ENCODE measurements at regions not wholly inside any gene's neighbourhood (a gene's known extent, or its start where the extent isn't known, plus 50 kb on each side); places are given as distances from the start of the nearest gene placed in this dataset.

- TF ChIP-seq, protein P1, sequence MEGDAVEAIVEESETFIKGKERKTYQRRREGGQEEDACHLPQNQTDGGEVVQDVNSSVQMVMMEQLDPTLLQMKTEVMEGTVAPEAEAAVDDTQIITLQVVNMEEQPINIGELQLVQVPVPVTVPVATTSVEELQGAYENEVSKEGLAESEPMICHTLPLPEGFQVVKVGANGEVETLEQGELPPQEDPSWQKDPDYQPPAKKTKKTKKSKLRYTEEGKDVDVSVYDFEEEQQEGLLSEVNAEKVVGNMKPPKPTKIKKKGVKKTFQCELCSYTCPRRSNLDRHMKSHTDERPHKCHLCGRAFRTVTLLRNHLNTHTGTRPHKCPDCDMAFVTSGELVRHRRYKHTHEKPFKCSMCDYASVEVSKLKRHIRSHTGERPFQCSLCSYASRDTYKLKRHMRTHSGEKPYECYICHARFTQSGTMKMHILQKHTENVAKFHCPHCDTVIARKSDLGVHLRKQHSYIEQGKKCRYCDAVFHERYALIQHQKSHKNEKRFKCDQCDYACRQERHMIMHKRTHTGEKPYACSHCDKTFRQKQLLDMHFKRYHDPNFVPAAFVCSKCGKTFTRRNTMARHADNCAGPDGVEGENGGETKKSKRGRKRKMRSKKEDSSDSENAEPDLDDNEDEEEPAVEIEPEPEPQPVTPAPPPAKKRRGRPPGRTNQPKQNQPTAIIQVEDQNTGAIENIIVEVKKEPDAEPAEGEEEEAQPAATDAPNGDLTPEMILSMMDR (IDR thresholded peaks at IDR 0.05; ENCODE audit: borderline replicate concordance, extremely low read depth, insufficient read depth) = no peak
- H3K36me3 ChIP-seq (ENCODE audit: control insufficient read depth in 2 of 3, insufficient read depth in 3 of 3, low read length in 3 of 3) = no peaks in the 10 kb centered on the region
- DNase-seq = no peak
- H3K4me1 ChIP-seq (ENCODE audit: control insufficient read depth in 2 of 3, insufficient read depth in 2 of 3, low read depth in 1 of 3, low read length in 3 of 3) = no peaks in the 10 kb centered on the region
- FAIRE-seq = no peak
- no peaks in the 10 kb centered on the region for H3K9me3 ChIP-seq (ENCODE audit: control insufficient read depth in 2 of 3, insufficient read depth in 1 of 3, low read length in 3 of 3)
- H3K27me3 ChIP-seq (ENCODE audit: control insufficient read depth, insufficient read depth, low read length) = no peaks in the 10 kb centered on the region
- no peak overlapping the region for H3K27ac ChIP-seq (ENCODE audit: low read depth in 2 of 2, low read length in 2 of 2)
- H3K4me3 ChIP-seq (ENCODE audit: low read length in 3 of 3) = no peak overlapping the region
- H3K9ac ChIP-seq (ENCODE audit: low read length in 3 of 3) = no peak overlapping the region
- intact Hi-C loops (cut with DNase I) = no loop called here
Observed at GRCh38 chr16:59202233-59202862, 468.2 kb upstream of the GOT2 start.

DNA sequence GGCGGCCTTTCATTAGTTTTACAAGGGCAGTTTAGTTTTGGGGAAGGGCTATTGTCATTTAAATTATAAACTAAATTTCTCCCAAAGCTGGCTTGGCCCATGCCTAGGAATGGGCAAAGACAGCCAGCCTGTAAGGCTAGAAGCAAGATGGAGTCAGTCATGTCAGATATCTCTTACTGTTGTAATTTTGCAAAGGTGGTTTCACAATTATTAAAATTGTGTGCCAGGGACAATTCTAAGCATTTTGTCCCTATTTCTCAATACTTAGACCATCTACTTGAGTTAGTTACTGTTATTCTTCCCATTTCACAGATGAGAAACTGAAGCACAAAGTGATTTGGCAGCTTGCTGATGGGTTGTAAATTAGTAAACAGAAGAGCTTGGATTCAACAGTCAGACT is 467.7 kb upstream of the GOT2 start:
- H3K36me3 ChIP-seq (ENCODE audit: control insufficient read depth in 2 of 3, insufficient read depth in 3 of 3, low read length in 3 of 3) = no peaks in the 10 kb centered on the region
- no peaks in the 10 kb centered on the region for H3K9me3 ChIP-seq (ENCODE audit: control insufficient read depth in 2 of 3, insufficient read depth in 1 of 3, low read length in 3 of 3)
- H3K4me1 ChIP-seq (ENCODE audit: control insufficient read depth in 2 of 3, insufficient read depth in 2 of 3, low read depth in 1 of 3, low read length in 3 of 3) = no peaks in the 10 kb centered on the region
- no peak overlapping the region for H3K4me3 ChIP-seq (ENCODE audit: low read length in 3 of 3)
- TF ChIP-seq, protein P1 (IDR thresholded peaks at IDR 0.05; ENCODE audit: borderline replicate concordance, extremely low read depth, insufficient read depth) = no peak
- intact Hi-C loops (cut with DNase I) = no loop called here
- H3K27me3 ChIP-seq (ENCODE audit: control insufficient read depth, insufficient read depth, low read length) = no peaks in the 10 kb centered on the region
- FAIRE-seq = no peak
- no peak for DNase-seq
- no peak overlapping the region for H3K27ac ChIP-seq (ENCODE audit: low read depth in 2 of 2, low read length in 2 of 2)
- no peak overlapping the region for H3K9ac ChIP-seq (ENCODE audit: low read length in 3 of 3)

- no peak for FAIRE-seq
- TF ChIP-seq, protein P1 (IDR thresholded peaks at IDR 0.05; ENCODE audit: borderline replicate concordance, extremely low read depth, insufficient read depth) = no peak
Observed at GRCh38 chr16:59201160-59201559, 467.0 kb upstream of the GOT2 start.

DNA sequence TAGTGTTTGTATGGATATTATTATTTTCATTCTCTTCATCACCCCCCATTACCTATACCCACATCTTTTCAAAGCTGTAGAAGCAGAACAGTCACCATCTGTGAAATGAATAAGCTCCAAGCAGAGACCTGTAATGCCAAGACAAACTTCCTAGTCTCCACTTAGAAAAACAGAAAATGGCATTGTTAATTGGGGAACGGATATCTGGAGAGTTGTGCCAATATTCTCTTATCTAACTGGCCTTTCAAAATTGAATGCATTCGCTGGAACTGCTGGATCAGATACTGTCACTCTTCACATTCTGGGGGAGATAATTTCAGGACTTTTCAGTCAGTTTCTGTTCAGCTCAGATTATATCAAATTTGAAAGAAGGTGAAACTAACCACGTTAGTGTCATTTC is 464.4 kb upstream of the GOT2 start:
- no peak overlapping the region for H3K27ac ChIP-seq (ENCODE audit: low read depth in 2 of 2, low read length in 2 of 2)
- H3K4me3 ChIP-seq (ENCODE audit: low read length in 3 of 3) = no peak overlapping the region
- DNase-seq (no peak), FAIRE-seq (no peak)
- H3K4me1 ChIP-seq (ENCODE audit: control insufficient read depth in 2 of 3, insufficient read depth in 2 of 3, low read depth in 1 of 3, low read length in 3 of 3) = no peaks in the 10 kb centered on the region
- H3K9ac ChIP-seq (ENCODE audit: low read length in 3 of 3) = no peak overlapping the region
- no peaks in the 10 kb centered on the region for H3K27me3 ChIP-seq (ENCODE audit: control insufficient read depth, insufficient read depth, low read length)
- H3K36me3 ChIP-seq (ENCODE audit: control insufficient read depth in 2 of 3, insufficient read depth in 3 of 3, low read length in 3 of 3) = no peaks in the 10 kb centered on the region
- intact Hi-C loops (cut with DNase I) = no loop called here
- H3K9me3 ChIP-seq (ENCODE audit: control insufficient read depth in 2 of 3, insufficient read depth in 1 of 3, low read length in 3 of 3) = no peaks in the 10 kb centered on the region
- TF ChIP-seq, protein P1 (IDR thresholded peaks at IDR 0.05; ENCODE audit: borderline replicate concordance, extremely low read depth, insufficient read depth) = no peak

More at GRCh38 chr16:59201160-59201559, 467.0 kb upstream of the GOT2 start:
- DNase-seq = no peak
- Histone ChIP-seq H3K9ac (ENCODE audit: low read length in 3 of 3) (no peak overlapping the region), H3K9me3 (ENCODE audit: control insufficient read depth in 2 of 3, insufficient read depth in 1 of 3, low read length in 3 of 3) (no peaks in the 10 kb centered on the region), H3K4me3 (ENCODE audit: low read length in 3 of 3) (no peak overlapping the region), H3K27ac (ENCODE audit: low read depth in 2 of 2, low read length in 2 of 2) (no peak overlapping the region), H3K36me3 (ENCODE audit: control insufficient read depth in 2 of 3, insufficient read depth in 3 of 3, low read length in 3 of 3) (no peaks in the 10 kb centered on the region), H3K4me1 (ENCODE audit: control insufficient read depth in 2 of 3, insufficient read depth in 2 of 3, low read depth in 1 of 3, low read length in 3 of 3) (no peaks in the 10 kb centered on the region), H3K27me3 (ENCODE audit: control insufficient read depth, insufficient read depth, low read length) (no peaks in the 10 kb centered on the region)
- intact Hi-C loops (cut with DNase I) = no loop called here

All from kidney (tissue), 13 donors.